ENCODE measurements at regions not wholly inside any gene's neighbourhood (a gene's known extent, or its start where the extent isn't known, plus 50 kb on each side); places are given as distances from the start of the nearest gene placed in this dataset.

DNA sequence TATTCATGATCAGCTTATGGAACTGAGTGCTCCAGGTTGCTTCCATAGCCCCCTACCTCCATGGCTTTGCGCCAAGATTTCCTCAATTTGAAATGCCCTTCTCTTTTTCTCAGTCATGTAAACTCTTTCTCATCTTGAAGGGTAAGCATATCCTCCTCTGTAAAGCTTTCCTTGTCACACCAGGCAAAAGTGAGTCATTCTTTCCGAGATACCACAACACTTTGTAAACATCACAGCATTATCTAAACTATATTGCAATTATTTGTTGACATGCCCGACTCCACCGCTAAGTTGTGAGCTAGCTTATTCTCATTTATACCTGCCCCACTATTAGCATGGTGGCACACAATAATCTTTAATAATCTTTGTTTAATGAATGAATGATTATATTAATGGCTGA is 419.5 kb upstream of the CHST9 start:
- TF ChIP-seq, protein P1, sequence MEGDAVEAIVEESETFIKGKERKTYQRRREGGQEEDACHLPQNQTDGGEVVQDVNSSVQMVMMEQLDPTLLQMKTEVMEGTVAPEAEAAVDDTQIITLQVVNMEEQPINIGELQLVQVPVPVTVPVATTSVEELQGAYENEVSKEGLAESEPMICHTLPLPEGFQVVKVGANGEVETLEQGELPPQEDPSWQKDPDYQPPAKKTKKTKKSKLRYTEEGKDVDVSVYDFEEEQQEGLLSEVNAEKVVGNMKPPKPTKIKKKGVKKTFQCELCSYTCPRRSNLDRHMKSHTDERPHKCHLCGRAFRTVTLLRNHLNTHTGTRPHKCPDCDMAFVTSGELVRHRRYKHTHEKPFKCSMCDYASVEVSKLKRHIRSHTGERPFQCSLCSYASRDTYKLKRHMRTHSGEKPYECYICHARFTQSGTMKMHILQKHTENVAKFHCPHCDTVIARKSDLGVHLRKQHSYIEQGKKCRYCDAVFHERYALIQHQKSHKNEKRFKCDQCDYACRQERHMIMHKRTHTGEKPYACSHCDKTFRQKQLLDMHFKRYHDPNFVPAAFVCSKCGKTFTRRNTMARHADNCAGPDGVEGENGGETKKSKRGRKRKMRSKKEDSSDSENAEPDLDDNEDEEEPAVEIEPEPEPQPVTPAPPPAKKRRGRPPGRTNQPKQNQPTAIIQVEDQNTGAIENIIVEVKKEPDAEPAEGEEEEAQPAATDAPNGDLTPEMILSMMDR (IDR thresholded peaks at IDR 0.05), result no peak
- no peak for TF ChIP-seq EZH2phosphoT487 (IDR thresholded peaks at IDR 0.05)
- no peak for TF ChIP-seq EZH2 (IDR thresholded peaks at IDR 0.05)
